ENCODE measurements at regions not wholly inside any gene's neighbourhood (a gene's known extent, or its start where the extent isn't known, plus 50 kb on each side); places are given as distances from the start of the nearest gene placed in this dataset.
"Not testable (repeated sequence)": the region's sequence is repeated elsewhere in the genome, so short reads cannot be mapped to it uniquely, and the experiment has no call there.

GRCh38 chr2:183903026-183903425, 695.3 kb upstream of the ZNF804A start:
- no peak overlapping the region for H3K4me3 ChIP-seq
- intact Hi-C loops (cut with DNase I), result no loop called here

GRCh38 chr2:183916041-183916440, 682.3 kb upstream of the ZNF804A start:
- H3K4me1 ChIP-seq; intact Hi-C loops (cut with DNase I); H3K9me3 ChIP-seq; H3K36me3 ChIP-seq; H3K27me3 ChIP-seq; H3K27ac ChIP-seq; H3K4me3 ChIP-seq; DNase-seq (ENCODE audit: extremely low spot score in 2 of 2): not testable (repeated sequence)

More at GRCh38 chr2:183903026-183903425, 695.3 kb upstream of the ZNF804A start:
- no peak overlapping the region for H3K27ac ChIP-seq
- no peaks in the 10 kb centered on the region for H3K36me3 ChIP-seq
- no peak for DNase-seq (ENCODE audit: extremely low spot score in 2 of 2)
- TF ChIP-seq POLR2AphosphoS5 (IDR thresholded peaks at IDR 0.05; ENCODE audit: insufficient read depth in 1 of 2, low read depth in 1 of 2) (no peak), POLR2A (IDR thresholded peaks at IDR 0.05) (no peak)
- TF ChIP-seq, protein P1, sequence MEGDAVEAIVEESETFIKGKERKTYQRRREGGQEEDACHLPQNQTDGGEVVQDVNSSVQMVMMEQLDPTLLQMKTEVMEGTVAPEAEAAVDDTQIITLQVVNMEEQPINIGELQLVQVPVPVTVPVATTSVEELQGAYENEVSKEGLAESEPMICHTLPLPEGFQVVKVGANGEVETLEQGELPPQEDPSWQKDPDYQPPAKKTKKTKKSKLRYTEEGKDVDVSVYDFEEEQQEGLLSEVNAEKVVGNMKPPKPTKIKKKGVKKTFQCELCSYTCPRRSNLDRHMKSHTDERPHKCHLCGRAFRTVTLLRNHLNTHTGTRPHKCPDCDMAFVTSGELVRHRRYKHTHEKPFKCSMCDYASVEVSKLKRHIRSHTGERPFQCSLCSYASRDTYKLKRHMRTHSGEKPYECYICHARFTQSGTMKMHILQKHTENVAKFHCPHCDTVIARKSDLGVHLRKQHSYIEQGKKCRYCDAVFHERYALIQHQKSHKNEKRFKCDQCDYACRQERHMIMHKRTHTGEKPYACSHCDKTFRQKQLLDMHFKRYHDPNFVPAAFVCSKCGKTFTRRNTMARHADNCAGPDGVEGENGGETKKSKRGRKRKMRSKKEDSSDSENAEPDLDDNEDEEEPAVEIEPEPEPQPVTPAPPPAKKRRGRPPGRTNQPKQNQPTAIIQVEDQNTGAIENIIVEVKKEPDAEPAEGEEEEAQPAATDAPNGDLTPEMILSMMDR (IDR thresholded peaks at IDR 0.05), result no peak
- H3K27me3 ChIP-seq, result no peaks in the 10 kb centered on the region
- H3K4me1 ChIP-seq, result no peaks in the 10 kb centered on the region
- H3K9me3 ChIP-seq, result no peaks in the 10 kb centered on the region

- Histone ChIP-seq H3K27me3 (no peaks in the 10 kb centered on the region), H3K4me1 (no peaks in the 10 kb centered on the region), H3K27ac (no peak overlapping the region), H3K4me3 (no peak overlapping the region), H3K36me3 (no peaks in the 10 kb centered on the region), H3K9me3 (no peaks in the 10 kb centered on the region)
- intact Hi-C loops (cut with DNase I), result no loop called here
- DNase-seq (ENCODE audit: extremely low spot score in 2 of 2), result no peak
- TF ChIP-seq POLR2AphosphoS5 (IDR thresholded peaks at IDR 0.05; ENCODE audit: insufficient read depth in 1 of 2, low read depth in 1 of 2), result no peak
- no peak for TF ChIP-seq POLR2A (IDR thresholded peaks at IDR 0.05)
- TF ChIP-seq, protein P1 (IDR thresholded peaks at IDR 0.05), result no peak
Measured at GRCh38 chr2:183919167-183919566, 679.2 kb upstream of the ZNF804A start.

- DNase-seq (ENCODE audit: extremely low spot score in 2 of 2), result no peak
- intact Hi-C loops (cut with DNase I), result no loop called here
- no peak for TF ChIP-seq POLR2A (IDR thresholded peaks at IDR 0.05)
Measured at GRCh38 chr2:183919926-183920325, 678.4 kb upstream of the ZNF804A start.

DNA sequence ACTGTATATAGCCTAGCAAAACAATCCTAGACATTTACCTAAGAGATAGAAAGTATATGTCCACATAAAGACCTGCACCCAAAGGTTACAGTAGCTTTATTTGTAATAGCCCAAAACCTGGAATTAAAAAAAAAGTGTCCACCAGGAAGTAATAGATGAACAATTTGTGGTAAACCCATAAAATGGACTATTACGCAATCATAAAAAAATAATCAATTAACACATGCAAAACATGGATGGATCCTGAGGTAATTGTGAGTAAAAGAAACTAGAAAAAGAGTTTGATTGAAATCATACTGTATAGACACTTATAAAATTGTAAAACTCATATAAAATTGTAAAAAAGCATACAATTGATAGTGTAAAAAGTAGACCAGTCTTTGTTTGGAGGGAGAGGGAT, 673.0 kb upstream of the ZNF804A start:
- no peak for TF ChIP-seq POLR2AphosphoS5 (IDR thresholded peaks at IDR 0.05; ENCODE audit: insufficient read depth in 1 of 2, low read depth in 1 of 2)
- no peak for TF ChIP-seq POLR2A (IDR thresholded peaks at IDR 0.05)
- TF ChIP-seq, protein P1 (IDR thresholded peaks at IDR 0.05), result no peak
- Histone ChIP-seq H3K4me1 (peaks cover 7% of the 10 kb centered on the region), H3K27me3 (no peaks in the 10 kb centered on the region), H3K36me3 (no peaks in the 10 kb centered on the region), H3K4me3 (no peak overlapping the region), H3K9me3 (no peaks in the 10 kb centered on the region), H3K27ac (no peak overlapping the region)
- intact Hi-C loops (cut with DNase I), result no loop called here
- no peak for DNase-seq (ENCODE audit: extremely low spot score in 2 of 2)

More at GRCh38 chr2:183919926-183920325, 678.4 kb upstream of the ZNF804A start:
- Histone ChIP-seq H3K27me3 (no peaks in the 10 kb centered on the region), H3K4me1 (no peaks in the 10 kb centered on the region), H3K9me3 (no peaks in the 10 kb centered on the region), H3K36me3 (no peaks in the 10 kb centered on the region), H3K27ac (no peak overlapping the region), H3K4me3 (no peak overlapping the region)

DNA sequence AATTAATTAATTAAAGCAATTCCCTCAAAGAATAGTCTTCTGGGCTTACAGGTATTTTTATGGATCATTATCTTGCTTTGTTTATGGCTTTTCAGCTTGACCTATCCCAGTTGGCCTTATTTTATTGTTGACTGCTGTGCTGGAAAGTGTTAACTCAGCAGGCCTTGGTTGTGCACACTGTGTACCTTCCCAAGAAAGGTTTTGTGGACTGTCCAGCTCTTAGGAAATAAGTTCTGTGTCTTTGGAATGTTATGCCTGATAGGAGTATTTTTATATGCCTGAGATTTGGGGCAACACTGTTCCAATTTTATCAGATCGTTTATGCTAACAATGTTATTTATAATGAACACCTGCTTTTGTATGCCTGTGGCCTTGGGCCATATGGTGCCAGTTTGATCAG, 671.9 kb upstream of the ZNF804A start:
- no peak overlapping the region for H3K4me3 ChIP-seq
- no peak for TF ChIP-seq POLR2AphosphoS5 (IDR thresholded peaks at IDR 0.05; ENCODE audit: insufficient read depth in 1 of 2, low read depth in 1 of 2)
- TF ChIP-seq, protein P1 (IDR thresholded peaks at IDR 0.05), result no peak
- no peak for TF ChIP-seq POLR2A (IDR thresholded peaks at IDR 0.05)
- H3K27ac ChIP-seq, result no peak overlapping the region
- DNase-seq (ENCODE audit: extremely low spot score in 2 of 2), result no peak
- H3K4me1 ChIP-seq, result peaks cover 7% of the 10 kb centered on the region
- intact Hi-C loops (cut with DNase I), result no loop called here
- no peaks in the 10 kb centered on the region for H3K36me3 ChIP-seq
- no peaks in the 10 kb centered on the region for H3K9me3 ChIP-seq
- H3K27me3 ChIP-seq, result no peaks in the 10 kb centered on the region

Data from vagina (tissue), 2 donors.